Upper lobe of left lung (tissue), 6 donors: ENCODE measurements at regions not wholly inside any gene's neighbourhood (a gene's known extent, or its start where the extent isn't known, plus 50 kb on each side); places are given as distances from the start of the nearest gene placed in this dataset.

Experiments
- ATAC-seq, 2 donors: fragments of 200-7000 bp; cut with Tn5 transposase; one replicate each; pipeline ENCODE4 v1.9.1; 2022; ENCODE audit warnings: mild to moderate bottlenecking in 2 of 2, moderate library complexity in 2 of 2; ENCODE audit not compliant: low FRiP score in 2 of 2
- DNase-seq, 2 donors: peaks; one replicate each; pipeline ENCODE4 v3.0.0-alpha.2; 2019 to 2020
- H3K27ac ChIP-seq, 4 donors: fragments of 200-600 bp; sonication (generic); one replicate each; pipeline ENCODE4 v1.5.1; 2016 to 2019
- H3K27me3 ChIP-seq, 4 donors: fragments of 200-600 bp; sonication (generic); one replicate each; pipeline ENCODE4 v1.5.1; 2017 to 2019
- H3K36me3 ChIP-seq, 4 donors: fragments of 200-600 bp; sonication (generic); one replicate each; pipeline ENCODE4 v1.5.1; 2016 to 2019
- H3K4me1 ChIP-seq, 4 donors: fragments of 200-600 bp; sonication (generic); one replicate each; pipeline ENCODE4 v1.5.1; 2018 to 2019
- H3K4me3 ChIP-seq, 4 donors: fragments of 200-600 bp; sonication (generic); one replicate each; pipeline ENCODE4 v1.5.1; 2017 to 2019; ENCODE audit warnings: mild to moderate bottlenecking in 2 of 4, moderate library complexity in 1 of 4
- H3K9me3 ChIP-seq, 4 donors: fragments of 200-600 bp; sonication (generic); one replicate each; pipeline ENCODE4 v1.5.1; 2018 to 2019
- CTCF ChIP-seq, 6 experiments: fragments of 450-650 bp in 4 of 6; fragments of 200-600 bp in 2 of 6; sonication (generic) in 2 of 6; IDR thresholded peaks; one replicate each; pipeline ENCODE4 v1.5.1; 2016 to 2019; ENCODE audit warnings: antibody characterized with exemption in 6 of 6
- EP300 ChIP-seq, 4 donors: sonication (generic); formaldehyde crosslinking; IDR thresholded peaks; one replicate each; pipeline ENCODE4 v1.5.1; 2017; ENCODE audit warnings: antibody characterized with exemption in 4 of 4, control low read depth in 2 of 4
- POLR2A ChIP-seq, 4 donors: fragments of 450-650 bp; IDR thresholded peaks; one replicate each; pipeline ENCODE4 v1.5.1; 2016 to 2017; ENCODE audit warnings: antibody characterized with exemption in 4 of 4, mild to moderate bottlenecking in 2 of 4
- POLR2AphosphoS5 ChIP-seq, 2 donors: sonication (generic); formaldehyde crosslinking; IDR thresholded peaks; one replicate each; pipeline ENCODE4 v1.5.1; 2017; ENCODE audit warnings: antibody characterized with exemption in 2 of 2
- WGBS, 2 donors: methylation state at CpG; one replicate each; pipeline ENCODE4 v1.1.5; 2017 to 2018; 5-methylcytosine and 5-hydroxymethylcytosine counted together
- donor health status: DM: no; HTN: no; CAD: no; lungs with moderate emphysema.
- donor health status: DM: no; HTN: yes; CAD: no; lungs with severe emphysema.

GRCh38 chr11:24226606-24227005, 270.2 kb upstream of the LUZP2 start:
- Histone ChIP-seq H3K27ac (no peak overlapping the region), H3K36me3 (no peaks in the 10 kb centered on the region), H3K9me3 (no peaks in the 10 kb centered on the region), H3K4me1 (no peaks in the 10 kb centered on the region), H3K27me3 (no peaks in the 10 kb centered on the region), H3K4me3 (no peak overlapping the region)
- TF ChIP-seq CTCF (IDR thresholded peaks at IDR 0.05) (no peak), EP300 (IDR thresholded peaks at IDR 0.05) (no peak), POLR2A (IDR thresholded peaks at IDR 0.05) (no peak), POLR2AphosphoS5 (IDR thresholded peaks at IDR 0.05) (no peak)
- WGBS, 2 donors, result 41 to 64% methylated on average over 1 of the region's 1 CpG
- DNase-seq (no peak), ATAC-seq (no peak)

- 63 to 70% methylated on average over 1 of the region's 1 CpG for WGBS, 2 donors
- Histone ChIP-seq H3K27me3 (no peaks in the 10 kb centered on the region), H3K27ac (no peak overlapping the region), H3K4me1 (peaks cover 0 to 7% (median 0%) of the 10 kb centered on the region in 4 donors), H3K4me3 (no peak overlapping the region), H3K36me3 (no peaks in the 10 kb centered on the region), H3K9me3 (no peaks in the 10 kb centered on the region)
- ATAC-seq, result no peak
- no peak for TF ChIP-seq POLR2AphosphoS5 (IDR thresholded peaks at IDR 0.05)
- no peak for TF ChIP-seq EP300 (IDR thresholded peaks at IDR 0.05)
- DNase-seq, result no peak
These were observed 263.8 kb upstream of the LUZP2 start for GRCh38 chr11:24233041-24233440.

- no peak for TF ChIP-seq POLR2AphosphoS5 (IDR thresholded peaks at IDR 0.05)
- no peak for TF ChIP-seq POLR2A (IDR thresholded peaks at IDR 0.05)
- TF ChIP-seq CTCF (IDR thresholded peaks at IDR 0.05), result no peak
- TF ChIP-seq EP300 (IDR thresholded peaks at IDR 0.05), result no peak
- Histone ChIP-seq H3K4me3 (no peak overlapping the region), H3K27me3 (no peaks in the 10 kb centered on the region), H3K36me3 (no peaks in the 10 kb centered on the region), H3K27ac (no peak overlapping the region), H3K9me3 (no peaks in the 10 kb centered on the region), H3K4me1 (peaks cover 0 to 7% (median 0%) of the 10 kb centered on the region in 4 donors)
- ATAC-seq, result peak in 1 of 2 donors; percentile 77
- DNase-seq, result peak in 1 of 2 donors; percentile 74
- 63 to 68% methylated on average over 4 of the region's 4 CpGs for WGBS, 2 donors
These were observed 261.9 kb upstream of the LUZP2 start for GRCh38 chr11:24234822-24235508.

- Histone ChIP-seq H3K27ac (no peak overlapping the region), H3K4me1 (peaks cover 0 to 7% (median 0%) of the 10 kb centered on the region in 4 donors), H3K4me3 (no peak overlapping the region), H3K36me3 (no peaks in the 10 kb centered on the region), H3K9me3 (no peaks in the 10 kb centered on the region), H3K27me3 (no peaks in the 10 kb centered on the region)
- no peak for TF ChIP-seq CTCF (IDR thresholded peaks at IDR 0.05)
- TF ChIP-seq POLR2A (IDR thresholded peaks at IDR 0.05), result no peak
- no peak for DNase-seq
- ATAC-seq, result no peak
- WGBS, 2 donors, result 64 to 79% methylated on average over 3 of the region's 3 CpGs
These were observed 257.8 kb upstream of the LUZP2 start for GRCh38 chr11:24238771-24239645.

GRCh38 chr11:24239930-24240329, 256.9 kb upstream of the LUZP2 start:
- Histone ChIP-seq H3K4me3 (no peak overlapping the region), H3K4me1 (peaks cover 0 to 4% (median 0%) of the 10 kb centered on the region in 4 donors), H3K27ac (no peak overlapping the region), H3K27me3 (no peaks in the 10 kb centered on the region), H3K36me3 (no peaks in the 10 kb centered on the region), H3K9me3 (no peaks in the 10 kb centered on the region)
- ATAC-seq (no peak), DNase-seq (no peak)
- no peak for TF ChIP-seq POLR2AphosphoS5 (IDR thresholded peaks at IDR 0.05)
- TF ChIP-seq POLR2A (IDR thresholded peaks at IDR 0.05), result no peak
- no peak for TF ChIP-seq CTCF (IDR thresholded peaks at IDR 0.05)
- TF ChIP-seq EP300 (IDR thresholded peaks at IDR 0.05), result no peak
